Keratinocyte (primary cell): ENCODE measurements at regions not wholly inside any gene's neighbourhood (a gene's known extent, or its start where the extent isn't known, plus 50 kb on each side); places are given as distances from the start of the nearest gene placed in this dataset.

Experiments used
- CTCF ChIP-seq, 3 experiments: IDR thresholded peaks in 1 of 3; conservative IDR thresholded peaks in 1 of 3; optimal IDR thresholded peaks in 1 of 3; 2 replicates in 2 of 3; 3 replicates in 1 of 3; pipeline versions ENCODE3 to v1.5.1; 2011; ENCODE audit warnings: low read length in 3 of 3, mild to moderate bottlenecking in 3 of 3, moderate library complexity in 2 of 3, control low read depth in 1 of 3, inconsistent platforms in 1 of 3; ENCODE audit not compliant: insufficient read depth in 2 of 3; ENCODE audit errors: extremely low read depth in 1 of 3
- EZH2 ChIP-seq: IDR thresholded peaks from one replicate; pipeline ENCODE4 v1.6.1; 2012; ENCODE audit warnings: inconsistent platforms, mild to moderate bottlenecking, low read length, moderate library complexity

GRCh38 chr10:131703941-131704340 is 196.9 kb upstream of the PPP2R2D start:
- TF ChIP-seq EZH2 (no peak), CTCF (optimal IDR thresholded peaks at IDR 0.05 in 1 of 3, IDR thresholded peaks at IDR 0.05 in 1 of 3, conservative IDR thresholded peaks at IDR 0.05 in 1 of 3; ENCODE audit: extremely low read depth in 1 of 3, insufficient read depth in 2 of 3, low read length in 3 of 3) (no peak)
